Vagina (tissue), 2 donors: ENCODE measurements at regions not wholly inside any gene's neighbourhood (a gene's known extent, or its start where the extent isn't known, plus 50 kb on each side); places are given as distances from the start of the nearest gene placed in this dataset.

Experiments used
- DNase-seq, 2 donors: peaks; one replicate each; pipeline ENCODE4 v3.0.0-alpha.2; 2017; ENCODE audit errors: extremely low spot score in 2 of 2
- H3K27ac ChIP-seq: fragments of 200-600 bp; sonication (generic); one replicate; pipeline ENCODE4 v1.5.1; 2019
- H3K27me3 ChIP-seq: fragments of 200-600 bp; sonication (generic); one replicate; pipeline ENCODE4 v1.5.1; 2019
- H3K36me3 ChIP-seq, 2 donors: fragments of 200-600 bp; sonication (generic); one replicate each; pipeline ENCODE4 v1.5.1; 2017 to 2019
- H3K4me1 ChIP-seq: fragments of 200-600 bp; sonication (generic); one replicate; pipeline ENCODE4 v1.5.1; 2019
- H3K4me3 ChIP-seq, 2 donors: fragments of 200-600 bp; sonication (generic); 1 replicate in 1 of 2; 2 replicates in 1 of 2; pipeline ENCODE4 v1.5.1; 2016 to 2019
- H3K9me3 ChIP-seq: fragments of 200-600 bp; sonication (generic); one replicate; pipeline ENCODE4 v1.5.1; 2019
- CTCF ChIP-seq, 3 experiments: fragments of 450-650 bp in 2 of 3; fragments of 200-600 bp in 1 of 3; sonication (generic) in 1 of 3; IDR thresholded peaks; one replicate each; pipeline ENCODE4 v1.5.1; 2017 to 2019; ENCODE audit warnings: antibody characterized with exemption in 3 of 3, mild to moderate bottlenecking in 2 of 3, moderate library complexity in 2 of 3
- POLR2A ChIP-seq, 2 donors: fragments of 450-650 bp; IDR thresholded peaks; one replicate each; pipeline ENCODE4 v1.6.1; 2017; ENCODE audit warnings: antibody characterized with exemption in 2 of 2, mild to moderate bottlenecking in 2 of 2, moderate library complexity in 2 of 2
- POLR2AphosphoS5 ChIP-seq, 2 donors: sonication (generic); formaldehyde crosslinking; IDR thresholded peaks; one replicate each; pipeline ENCODE4 v1.9.0; 2017; ENCODE audit warnings: antibody characterized with exemption in 2 of 2, mild to moderate bottlenecking in 2 of 2, low read depth in 1 of 2; ENCODE audit not compliant: insufficient read depth in 1 of 2
- intact Hi-C: fragments of 100-400 bp; cut with DNase I; formaldehyde crosslinking; loops from one replicate; pipeline ENCODE4 v1.15.1; 2023

- H3K9me3 ChIP-seq, result no peaks in the 10 kb centered on the region
- H3K36me3 ChIP-seq, result no peaks in the 10 kb centered on the region
- intact Hi-C loops, result no loop called here
- H3K27ac ChIP-seq, result no peak overlapping the region
- no peak for DNase-seq
- no peaks in the 10 kb centered on the region for H3K27me3 ChIP-seq
- H3K4me3 ChIP-seq, result no peak overlapping the region
- H3K4me1 ChIP-seq, result peaks cover 51% of the 10 kb centered on the region
- TF ChIP-seq POLR2A (IDR thresholded peaks at IDR 0.05) (no peak), CTCF (IDR thresholded peaks at IDR 0.05) (no peak), POLR2AphosphoS5 (IDR thresholded peaks at IDR 0.05; ENCODE audit: insufficient read depth in 1 of 2, low read depth in 1 of 2) (no peak)
These were observed 179.1 kb downstream of the ZFP36L2 start for GRCh38 chr2:43047187-43047780.

DNA sequence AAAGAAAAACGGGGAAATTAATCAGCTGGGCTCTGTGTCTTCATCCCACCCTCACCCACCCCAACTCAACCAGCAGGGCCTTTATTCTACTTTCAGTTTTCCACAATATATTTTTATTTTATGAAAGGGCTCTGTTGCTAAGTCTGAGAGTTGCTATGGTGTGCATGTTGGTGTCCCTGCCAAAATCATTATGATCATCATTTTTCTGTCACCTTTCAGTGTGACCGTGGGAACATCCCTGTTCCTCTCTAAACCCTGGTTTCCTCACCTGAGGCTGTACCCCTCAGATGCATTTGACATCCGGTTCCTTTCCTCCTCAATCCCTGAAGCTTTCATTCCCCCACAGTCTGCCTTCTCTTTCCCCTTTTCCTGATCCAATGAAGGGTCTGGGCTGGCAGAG is 180.5 kb downstream of the ZFP36L2 start:
- peak overlapping the region; percentile 49 for H3K27ac ChIP-seq
- TF ChIP-seq POLR2A (IDR thresholded peaks at IDR 0.05), result no peak
- TF ChIP-seq CTCF (IDR thresholded peaks at IDR 0.05), result no peak
- TF ChIP-seq POLR2AphosphoS5 (IDR thresholded peaks at IDR 0.05; ENCODE audit: insufficient read depth in 1 of 2, low read depth in 1 of 2), result no peak
- DNase-seq, result no peak
- intact Hi-C loops, result no loop called here
- no peak overlapping the region for H3K4me3 ChIP-seq
- no peaks in the 10 kb centered on the region for H3K36me3 ChIP-seq
- H3K27me3 ChIP-seq, result no peaks in the 10 kb centered on the region
- no peaks in the 10 kb centered on the region for H3K9me3 ChIP-seq
- H3K4me1 ChIP-seq, result peaks cover 58% of the 10 kb centered on the region

GRCh38 chr2:43044093-43044681 is 182.2 kb downstream of the ZFP36L2 start:
- Histone ChIP-seq H3K4me3 (no peak overlapping the region), H3K27ac (peak overlapping the region; percentile 82), H3K9me3 (no peaks in the 10 kb centered on the region), H3K36me3 (no peaks in the 10 kb centered on the region), H3K27me3 (no peaks in the 10 kb centered on the region), H3K4me1 (peaks cover 60% of the 10 kb centered on the region)
- intact Hi-C loops, result no loop called here
- DNase-seq, result no peak
- no peak for TF ChIP-seq CTCF (IDR thresholded peaks at IDR 0.05)
- TF ChIP-seq POLR2AphosphoS5 (IDR thresholded peaks at IDR 0.05; ENCODE audit: insufficient read depth in 1 of 2, low read depth in 1 of 2), result no peak
- no peak for TF ChIP-seq POLR2A (IDR thresholded peaks at IDR 0.05)

DNA sequence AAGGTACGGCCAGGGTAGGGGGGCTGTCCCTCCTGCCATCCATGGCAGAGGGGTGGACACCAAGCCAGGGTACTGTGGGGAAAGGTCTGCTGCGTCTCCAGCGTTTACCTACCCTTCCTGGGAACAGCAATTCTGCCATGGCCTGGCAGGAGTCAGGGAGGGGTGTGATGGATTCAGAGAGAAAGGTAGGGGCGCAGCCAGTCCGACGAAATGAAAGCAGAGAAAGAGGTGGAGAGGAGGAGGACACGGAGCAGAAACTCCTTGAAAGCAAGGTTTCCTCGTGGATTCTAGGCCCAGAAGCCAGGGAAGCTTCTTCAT is 182.9 kb downstream of the ZFP36L2 start:
- H3K27ac ChIP-seq, result peak overlapping the region; percentile 82
- intact Hi-C loops, result no loop called here

More for the DNA sequence above, 182.9 kb downstream of the ZFP36L2 start:
- H3K9me3 ChIP-seq, result no peaks in the 10 kb centered on the region
- peaks cover 67% of the 10 kb centered on the region for H3K4me1 ChIP-seq
- no peaks in the 10 kb centered on the region for H3K36me3 ChIP-seq
- DNase-seq, result no peak
- H3K4me3 ChIP-seq, result no peak overlapping the region
- H3K27me3 ChIP-seq, result no peaks in the 10 kb centered on the region
- no peak for TF ChIP-seq POLR2AphosphoS5 (IDR thresholded peaks at IDR 0.05; ENCODE audit: insufficient read depth in 1 of 2, low read depth in 1 of 2)
- TF ChIP-seq CTCF (IDR thresholded peaks at IDR 0.05), result no peak
- TF ChIP-seq POLR2A (IDR thresholded peaks at IDR 0.05), result no peak
